ENCODE measurements at regions not wholly inside any gene's neighbourhood (a gene's known extent, or its start where the extent isn't known, plus 50 kb on each side); places are given as distances from the start of the nearest gene placed in this dataset.

- Mint-ChIP-seq H3K27me3 (ENCODE audit: unreplicated experiment) (no peaks in the 10 kb centered on the region), H3K36me3 (ENCODE audit: unreplicated experiment) (no peaks in the 10 kb centered on the region)
Observed at GRCh38 chr10:128617532-128617931, 491.3 kb upstream of the MKI67 start.

GRCh38 chr10:128622706-128623105, 496.5 kb upstream of the MKI67 start:
- no peak for TF ChIP-seq CTCF (IDR thresholded peaks at IDR 0.05; ENCODE audit: partially characterized antibody, unreplicated experiment)
- DNase-seq = no peak
- Mint-ChIP-seq H3K36me3 (ENCODE audit: unreplicated experiment) (no peaks in the 10 kb centered on the region), H3K27me3 (ENCODE audit: unreplicated experiment) (peaks cover 2% of the 10 kb centered on the region), H3K27ac (ENCODE audit: unreplicated experiment) (no peak overlapping the region), H3K4me3 (ENCODE audit: unreplicated experiment) (no peak overlapping the region), H3K4me1 (ENCODE audit: low read depth, unreplicated experiment) (peaks cover 4% of the 10 kb centered on the region), H3K9me3 (ENCODE audit: unreplicated experiment) (peaks cover 5% of the 10 kb centered on the region)

More at GRCh38 chr10:128617532-128617931, 491.3 kb upstream of the MKI67 start:
- H3K4me1 Mint-ChIP-seq (ENCODE audit: low read depth, unreplicated experiment) = peaks cover 3% of the 10 kb centered on the region
- no peak overlapping the region for H3K27ac Mint-ChIP-seq (ENCODE audit: unreplicated experiment)
- DNase-seq = no peak
- H3K9me3 Mint-ChIP-seq (ENCODE audit: unreplicated experiment) = peaks cover 4% of the 10 kb centered on the region
- no peak overlapping the region for H3K4me3 Mint-ChIP-seq (ENCODE audit: unreplicated experiment)
- no peak for TF ChIP-seq CTCF (IDR thresholded peaks at IDR 0.05; ENCODE audit: partially characterized antibody, unreplicated experiment)

- Mint-ChIP-seq H3K36me3 (ENCODE audit: unreplicated experiment) (no peaks in the 10 kb centered on the region), H3K9me3 (ENCODE audit: unreplicated experiment) (peaks cover 5% of the 10 kb centered on the region), H3K27me3 (ENCODE audit: unreplicated experiment) (peaks cover 5% of the 10 kb centered on the region), H3K4me1 (ENCODE audit: low read depth, unreplicated experiment) (peaks cover 4% of the 10 kb centered on the region), H3K4me3 (ENCODE audit: unreplicated experiment) (no peak overlapping the region), H3K27ac (ENCODE audit: unreplicated experiment) (no peak overlapping the region)
- no peak for DNase-seq
- TF ChIP-seq CTCF (IDR thresholded peaks at IDR 0.05; ENCODE audit: partially characterized antibody, unreplicated experiment) = no peak
Observed at GRCh38 chr10:128623776-128624175, 497.6 kb upstream of the MKI67 start.

- no peaks in the 10 kb centered on the region for H3K36me3 Mint-ChIP-seq (ENCODE audit: unreplicated experiment)
- peaks cover 5% of the 10 kb centered on the region for H3K9me3 Mint-ChIP-seq (ENCODE audit: unreplicated experiment)
- no peak for TF ChIP-seq CTCF (IDR thresholded peaks at IDR 0.05; ENCODE audit: partially characterized antibody, unreplicated experiment)
- H3K4me1 Mint-ChIP-seq (ENCODE audit: low read depth, unreplicated experiment) = peaks cover 4% of the 10 kb centered on the region
- no peak for DNase-seq
- H3K27me3 Mint-ChIP-seq (ENCODE audit: unreplicated experiment) = peaks cover 5% of the 10 kb centered on the region
- no peak overlapping the region for H3K4me3 Mint-ChIP-seq (ENCODE audit: unreplicated experiment)
- H3K27ac Mint-ChIP-seq (ENCODE audit: unreplicated experiment) = no peak overlapping the region
Observed at GRCh38 chr10:128624656-128625530, 498.7 kb upstream of the MKI67 start.

GRCh38 chr10:128625926-128626325, 499.7 kb upstream of the MKI67 start:
- no peak for DNase-seq
- no peak overlapping the region for H3K4me3 Mint-ChIP-seq (ENCODE audit: unreplicated experiment)
- H3K4me1 Mint-ChIP-seq (ENCODE audit: low read depth, unreplicated experiment) = peaks cover 4% of the 10 kb centered on the region
- H3K9me3 Mint-ChIP-seq (ENCODE audit: unreplicated experiment) = peaks cover 5% of the 10 kb centered on the region
- no peaks in the 10 kb centered on the region for H3K36me3 Mint-ChIP-seq (ENCODE audit: unreplicated experiment)
- TF ChIP-seq CTCF (IDR thresholded peaks at IDR 0.05; ENCODE audit: partially characterized antibody, unreplicated experiment) = no peak
- no peak overlapping the region for H3K27ac Mint-ChIP-seq (ENCODE audit: unreplicated experiment)
- peaks cover 5% of the 10 kb centered on the region for H3K27me3 Mint-ChIP-seq (ENCODE audit: unreplicated experiment)
